GM19324 (cell line): ENCODE measurements at regions not wholly inside any gene's neighbourhood (a gene's known extent, or its start where the extent isn't known, plus 50 kb on each side); places are given as distances from the start of the nearest gene placed in this dataset.

Experiments
- ATAC-seq: cut with Tn5 transposase; IDR thresholded peaks from one replicate; pipeline ENCODE4 v1.9.1; 2021; ENCODE audit warnings: mild to moderate bottlenecking, moderate library complexity; ENCODE audit not compliant: unreplicated experiment, low FRiP score

GRCh38 chr12:41940571-41940970, 204.1 kb downstream of the GXYLT1 start:
- no peak for ATAC-seq

GRCh38 chr12:41936333-41936732, 208.3 kb downstream of the GXYLT1 start:
- no peak for ATAC-seq

- ATAC-seq, result no peak
Measured at GRCh38 chr12:41935911-41936310, 208.8 kb downstream of the GXYLT1 start.

DNA sequence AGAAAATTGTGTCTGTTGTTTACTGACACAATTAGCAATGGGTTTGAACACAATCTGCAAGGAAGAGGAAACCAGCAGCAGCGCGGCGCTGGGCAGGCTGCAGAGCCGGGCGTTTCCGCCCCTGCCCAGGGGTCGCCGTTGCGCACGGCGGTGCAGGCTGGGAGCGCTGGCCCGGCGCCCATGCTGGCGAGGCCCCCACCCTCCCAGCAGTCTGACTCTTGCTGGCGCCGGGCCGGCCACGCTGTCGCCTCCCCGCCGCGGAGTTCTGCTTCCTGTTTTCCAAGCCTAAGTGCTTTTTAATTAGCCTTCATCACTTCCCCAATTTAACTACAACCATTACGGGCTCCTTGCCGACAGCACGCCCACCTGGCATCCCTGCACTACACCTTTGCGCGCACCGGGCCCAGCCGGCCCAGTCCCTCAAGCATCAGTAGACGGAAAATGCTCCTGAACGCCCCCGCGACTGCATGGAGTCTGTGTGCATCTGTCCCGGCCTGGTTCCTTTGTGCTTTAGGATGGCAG, 212.1 kb downstream of the GXYLT1 start:
- ATAC-seq, result peak; percentile 66

- no peak for ATAC-seq
Measured at GRCh38 chr12:41930866-41931437, 213.7 kb downstream of the GXYLT1 start.

DNA sequence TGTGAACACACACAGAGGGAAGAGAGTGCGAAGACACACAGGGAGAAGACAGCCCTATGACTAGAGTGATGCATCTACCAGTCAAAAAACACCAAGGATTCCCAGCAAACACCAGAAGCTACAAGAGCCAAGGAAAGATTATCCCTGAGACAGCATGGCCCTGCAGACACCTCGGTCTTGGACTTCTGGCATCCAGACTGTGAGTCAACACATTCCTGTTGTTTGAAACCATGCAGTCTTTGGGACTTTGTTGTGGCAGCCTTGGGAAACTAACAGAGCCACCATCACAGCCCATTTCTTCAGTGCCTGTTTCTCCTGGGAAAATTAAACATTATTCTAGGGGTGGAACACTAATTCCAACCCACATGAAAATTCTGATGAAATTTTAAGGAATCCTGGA, 220.6 kb downstream of the GXYLT1 start:
- ATAC-seq, result no peak

GRCh38 chr12:41923351-41923750, 221.3 kb downstream of the GXYLT1 start:
- ATAC-seq, result no peak

DNA sequence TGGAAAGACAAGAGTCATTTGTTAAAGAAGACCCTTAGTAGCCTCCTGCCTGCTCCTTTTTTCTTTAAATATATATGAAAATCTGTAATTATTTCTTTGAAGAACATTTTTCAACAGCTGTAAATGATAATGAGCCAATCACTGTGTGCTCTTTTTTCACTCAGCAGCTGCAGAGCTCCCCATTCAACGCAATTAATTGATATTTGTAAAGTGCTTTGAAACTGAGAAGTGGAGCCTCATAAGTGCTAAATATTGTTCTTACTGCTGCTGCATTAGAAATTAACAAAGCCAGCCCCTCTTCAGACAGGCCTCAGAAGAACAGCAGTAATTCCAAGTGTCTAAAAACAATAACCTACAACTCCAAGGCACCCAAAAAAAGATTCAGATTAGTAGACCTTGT, 224.3 kb downstream of the GXYLT1 start:
- no peak for ATAC-seq

GRCh38 chr12:41919526-41920261, 225.0 kb downstream of the GXYLT1 start:
- no peak for ATAC-seq

DNA sequence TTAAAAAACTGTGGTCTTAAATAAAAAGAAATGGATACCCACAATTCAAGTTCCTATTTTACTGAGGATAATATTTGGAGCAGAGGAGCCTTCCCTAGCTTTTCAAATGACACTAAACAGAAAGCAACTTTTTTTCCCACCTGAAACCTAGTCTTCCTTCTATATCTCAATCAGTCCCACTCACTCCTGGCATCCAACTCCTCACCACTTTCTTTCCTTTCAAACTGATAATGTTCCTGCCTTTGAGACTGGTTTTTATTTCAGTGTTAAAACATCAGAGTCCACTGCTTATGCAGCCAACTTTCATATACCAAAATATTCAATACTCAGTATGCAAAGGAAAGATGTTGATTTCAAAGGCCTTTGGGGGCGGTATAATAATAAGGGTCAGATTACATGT, 225.6 kb downstream of the GXYLT1 start:
- no peak for ATAC-seq

- no peak for ATAC-seq
Measured at GRCh38 chr12:41917938-41918341, 226.7 kb downstream of the GXYLT1 start.

GRCh38 chr12:41917181-41917580, 227.5 kb downstream of the GXYLT1 start:
- ATAC-seq, result no peak

GRCh38 chr12:41910578-41911320, 233.9 kb downstream of the GXYLT1 start:
- no peak for ATAC-seq

DNA sequence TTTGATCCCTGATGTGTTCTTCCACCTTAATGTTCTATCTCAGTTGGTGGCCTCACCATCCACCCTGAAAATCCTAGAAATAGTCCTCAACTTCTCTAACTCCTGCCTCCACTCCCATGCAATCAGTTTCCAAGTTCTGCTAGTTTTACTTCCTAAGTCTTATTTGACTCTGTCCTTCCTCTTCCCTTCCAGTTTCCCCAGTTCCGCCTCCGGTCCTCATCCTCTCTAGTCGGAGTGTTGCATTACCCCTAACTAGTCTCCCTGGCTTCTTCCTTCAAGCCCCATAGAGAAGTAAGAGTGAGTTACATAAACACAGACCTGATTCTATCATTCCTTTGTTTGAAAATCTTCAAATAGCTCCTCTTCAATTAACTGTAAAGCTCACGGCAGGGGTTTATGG, 236.5 kb downstream of the GXYLT1 start:
- ATAC-seq, result no peak

DNA sequence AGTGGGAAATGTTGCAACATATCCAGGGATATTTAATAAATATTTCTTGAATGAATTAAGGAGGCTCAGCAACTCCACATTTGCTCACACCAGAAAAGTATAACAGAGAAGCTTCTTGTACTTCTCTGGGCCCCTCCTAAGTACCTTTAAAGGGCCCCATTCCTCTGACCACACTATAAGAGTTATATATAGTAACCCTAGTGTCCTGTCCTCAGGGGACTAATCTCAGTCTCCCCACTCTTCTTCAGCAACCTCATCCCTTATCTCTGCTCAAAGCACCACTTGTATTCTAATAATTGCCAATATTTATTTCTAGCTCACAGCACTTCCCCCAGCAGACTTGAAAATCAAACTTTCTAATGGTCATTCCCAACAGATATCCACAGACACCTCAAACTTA, 237.1 kb downstream of the GXYLT1 start:
- ATAC-seq, result no peak

GRCh38 chr12:41907021-41907420, 237.7 kb downstream of the GXYLT1 start:
- no peak for ATAC-seq

DNA sequence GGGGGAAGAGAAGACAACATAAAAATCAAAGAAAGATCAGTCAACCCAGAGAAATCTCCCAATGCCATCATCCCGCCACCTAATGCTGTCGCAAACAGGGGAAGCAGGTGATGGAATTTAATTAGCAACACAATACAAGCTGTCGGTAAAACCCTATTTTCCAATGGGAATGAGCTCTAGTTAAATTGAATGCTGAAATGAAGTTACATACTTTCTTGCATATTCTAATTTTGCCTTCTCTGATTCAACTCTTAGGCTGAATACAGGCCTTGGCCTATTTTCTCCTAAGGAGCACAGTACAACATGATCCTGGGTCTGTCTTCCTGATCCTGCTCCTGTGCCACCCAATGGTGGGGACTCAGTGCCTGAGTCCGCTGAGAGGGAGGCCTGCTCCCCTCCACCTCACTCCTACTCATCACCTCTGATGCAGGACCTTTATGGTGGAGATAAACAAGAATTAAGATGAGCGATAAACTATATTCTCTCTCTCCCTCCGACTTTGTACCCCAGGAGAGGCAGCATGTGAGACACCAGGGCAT, 238.8 kb downstream of the GXYLT1 start:
- no peak for ATAC-seq

DNA sequence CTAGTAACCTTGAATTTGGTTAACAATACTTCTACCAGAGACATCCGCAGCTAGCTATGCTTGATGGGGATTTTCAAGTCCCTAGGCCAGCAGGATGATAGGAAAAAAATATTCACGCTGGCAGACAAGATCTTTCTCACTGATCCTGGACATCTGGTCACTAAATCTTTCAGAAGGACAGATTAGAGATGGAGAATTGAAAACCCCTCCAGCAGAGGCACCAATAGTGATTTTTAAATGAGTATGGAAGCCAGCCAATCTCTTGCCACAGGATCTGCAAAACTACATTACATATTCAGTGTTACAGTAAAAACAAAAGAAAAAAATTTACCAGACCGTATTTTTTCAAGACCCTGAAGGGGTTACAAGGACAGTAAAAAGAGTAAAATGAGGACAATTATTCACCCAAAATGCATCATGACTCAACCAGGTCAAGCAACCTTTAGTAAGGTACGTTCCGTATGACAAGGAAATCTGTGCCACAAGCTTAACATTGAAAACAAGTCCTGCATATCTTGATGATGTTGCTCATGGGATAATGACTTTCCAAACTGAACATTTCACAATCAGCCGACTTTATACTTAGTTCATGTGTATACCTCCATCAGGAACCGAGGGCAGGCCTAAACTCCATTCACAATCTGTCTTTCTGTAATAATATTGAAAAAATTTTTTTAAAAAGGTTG, 239.5 kb downstream of the GXYLT1 start:
- no peak for ATAC-seq

DNA sequence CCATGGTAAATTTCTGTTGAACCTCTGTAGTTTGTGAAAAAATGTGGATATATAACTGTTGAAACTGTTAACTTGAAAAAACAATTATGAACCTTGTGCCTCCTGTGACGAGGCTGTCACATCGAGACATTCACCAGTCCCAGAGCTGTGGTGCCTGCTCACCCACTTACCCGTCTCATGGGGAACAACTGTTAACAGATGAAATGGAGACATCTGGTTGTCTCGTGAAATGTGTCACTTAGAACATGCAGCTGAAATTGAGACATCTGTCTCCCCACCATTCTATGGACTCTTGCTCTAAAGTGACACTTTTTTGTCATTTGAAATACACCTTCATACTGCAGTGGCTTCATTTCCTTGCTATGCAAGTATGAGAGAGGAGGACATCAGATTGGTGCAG, 240.6 kb downstream of the GXYLT1 start:
- no peak for ATAC-seq

DNA sequence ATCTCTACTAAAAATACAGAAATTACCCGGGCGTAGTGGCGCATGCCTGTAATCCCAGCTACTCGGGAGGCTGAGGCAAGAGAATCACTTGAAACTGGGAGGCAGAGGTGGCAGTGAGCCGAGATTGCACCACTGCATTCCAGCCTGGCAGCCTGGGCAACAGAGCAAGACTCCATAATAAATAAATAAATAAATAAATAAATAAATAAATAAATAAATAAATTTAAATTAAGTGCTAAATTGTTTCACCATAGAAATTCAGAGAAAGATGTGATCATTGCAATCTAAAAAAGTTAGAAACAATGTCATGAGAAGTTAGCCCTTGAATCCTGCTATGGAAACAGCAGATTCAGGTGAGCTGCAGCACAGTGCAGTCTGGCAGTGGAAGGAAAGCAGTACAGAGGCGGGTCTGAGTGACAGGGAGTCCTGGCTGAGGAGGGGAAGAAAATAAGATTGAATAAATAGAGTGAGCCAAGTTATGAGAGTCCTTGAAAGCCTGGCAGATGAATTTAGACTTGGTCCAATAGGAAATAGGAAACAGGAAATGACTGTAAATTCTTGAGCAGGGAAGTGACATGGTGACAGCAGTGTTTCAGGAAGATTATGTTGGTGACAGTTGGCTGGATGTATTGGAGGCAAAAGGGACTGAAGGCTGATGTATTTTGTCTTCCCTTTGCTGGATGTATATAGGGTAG, 241.5 kb downstream of the GXYLT1 start:
- ATAC-seq, result no peak
